ENCODE measurements at regions not wholly inside any gene's neighbourhood (a gene's known extent, or its start where the extent isn't known, plus 50 kb on each side); places are given as distances from the start of the nearest gene placed in this dataset.

DNA sequence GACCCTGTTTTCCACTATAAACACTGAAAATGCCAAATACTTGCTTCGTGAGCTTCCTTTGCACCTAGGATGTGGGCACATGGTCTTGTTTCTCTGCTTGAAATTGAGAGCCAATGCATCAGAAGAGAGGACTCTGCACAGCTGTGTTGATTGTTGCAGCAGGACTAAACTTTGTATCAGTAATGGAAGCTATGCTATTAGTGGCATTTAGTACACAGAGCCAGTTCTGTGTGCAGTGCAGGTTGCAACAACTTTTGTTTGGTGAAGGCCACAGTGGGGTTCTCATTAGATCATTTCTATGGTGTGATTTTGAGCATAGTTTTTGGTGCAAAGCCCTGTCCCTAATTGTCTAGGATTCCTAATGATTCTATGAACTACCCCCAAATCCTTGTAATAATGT is 54.4 kb upstream of the ANKRD17 start:
- POLR2A ChIA-PET, result no interaction called here
- H3K4me1 Mint-ChIP-seq (ENCODE audit: insufficient read depth, unreplicated experiment), result peaks cover 11% of the 10 kb centered on the region

DNA sequence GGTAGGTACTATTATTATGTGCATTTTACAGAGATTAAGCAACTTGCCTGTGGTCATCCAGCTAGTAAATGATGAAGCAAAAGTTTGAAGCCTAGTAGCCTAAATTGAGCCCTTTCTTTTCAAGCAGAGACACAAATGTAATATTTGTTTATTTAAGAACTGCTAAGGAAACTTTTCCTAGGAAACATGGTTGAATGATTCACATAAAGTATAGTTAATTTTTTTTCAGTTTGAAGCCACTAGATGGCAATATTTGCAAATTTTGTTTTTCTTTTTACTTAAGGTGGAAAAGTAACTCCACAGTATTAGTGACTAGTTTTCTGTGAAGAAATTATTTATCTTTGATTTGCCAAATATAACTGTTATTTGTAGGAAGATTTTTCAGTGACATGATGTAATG is 52.8 kb upstream of the ANKRD17 start:
- TF ChIP-seq, protein P1, sequence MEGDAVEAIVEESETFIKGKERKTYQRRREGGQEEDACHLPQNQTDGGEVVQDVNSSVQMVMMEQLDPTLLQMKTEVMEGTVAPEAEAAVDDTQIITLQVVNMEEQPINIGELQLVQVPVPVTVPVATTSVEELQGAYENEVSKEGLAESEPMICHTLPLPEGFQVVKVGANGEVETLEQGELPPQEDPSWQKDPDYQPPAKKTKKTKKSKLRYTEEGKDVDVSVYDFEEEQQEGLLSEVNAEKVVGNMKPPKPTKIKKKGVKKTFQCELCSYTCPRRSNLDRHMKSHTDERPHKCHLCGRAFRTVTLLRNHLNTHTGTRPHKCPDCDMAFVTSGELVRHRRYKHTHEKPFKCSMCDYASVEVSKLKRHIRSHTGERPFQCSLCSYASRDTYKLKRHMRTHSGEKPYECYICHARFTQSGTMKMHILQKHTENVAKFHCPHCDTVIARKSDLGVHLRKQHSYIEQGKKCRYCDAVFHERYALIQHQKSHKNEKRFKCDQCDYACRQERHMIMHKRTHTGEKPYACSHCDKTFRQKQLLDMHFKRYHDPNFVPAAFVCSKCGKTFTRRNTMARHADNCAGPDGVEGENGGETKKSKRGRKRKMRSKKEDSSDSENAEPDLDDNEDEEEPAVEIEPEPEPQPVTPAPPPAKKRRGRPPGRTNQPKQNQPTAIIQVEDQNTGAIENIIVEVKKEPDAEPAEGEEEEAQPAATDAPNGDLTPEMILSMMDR (IDR thresholded peaks at IDR 0.05; ENCODE audit: unreplicated experiment), result peak; percentile 31
- intact Hi-C loops (cut with micrococcal nuclease), result loop anchor here (1.0 to 10.0 kb wide), 4 partner anchors 135 to 613 kb away; no protein-coding TSS in a partner anchor
- Mint-ChIP-seq H3K27me3 (ENCODE audit: insufficient read depth, unreplicated experiment) (no peaks in the 10 kb centered on the region), H3K36me3 (ENCODE audit: insufficient read depth, unreplicated experiment) (no peaks in the 10 kb centered on the region), H3K4me3 (ENCODE audit: unreplicated experiment) (no peak overlapping the region), H3K4me1 (ENCODE audit: insufficient read depth, unreplicated experiment) (peaks cover 11% of the 10 kb centered on the region), H3K9me3 (ENCODE audit: unreplicated experiment) (no peaks in the 10 kb centered on the region), H3K27ac (ENCODE audit: low read depth, unreplicated experiment) (no peak overlapping the region)
- ChIA-PET CTCF (interaction anchor here (0.6 to 6.9 kb wide), 18 partner anchors 9 to 553 kb away, joined by 3 to 51 read pairs (median 4); no protein-coding TSS in a partner anchor), POLR2A (interaction anchor here (0.7 to 0.9 kb wide), 2 partner anchors 137 to 560 kb away, joined by 3 read pairs; no protein-coding TSS in a partner anchor)
- peak; percentile 26 for DNase-seq (ENCODE audit: unreplicated experiment)
- BruUV-seq (replicated peaks), result no TSS peak

More for the DNA sequence above, 54.4 kb upstream of the ANKRD17 start:
- BruUV-seq (replicated peaks), result no TSS peak
- intact Hi-C loops (cut with micrococcal nuclease), result loop anchor here (10.0 kb wide), 2 partner anchors 262 to 612 kb away; no protein-coding TSS in a partner anchor
- CTCF ChIA-PET, result interaction anchor here (0.6 to 6.9 kb wide), 13 partner anchors 13 to 584 kb away, joined by 3 to 51 read pairs (median 5); no protein-coding TSS in a partner anchor
- Mint-ChIP-seq H3K27ac (ENCODE audit: low read depth, unreplicated experiment) (no peak overlapping the region), H3K36me3 (ENCODE audit: insufficient read depth, unreplicated experiment) (no peaks in the 10 kb centered on the region), H3K9me3 (ENCODE audit: unreplicated experiment) (no peaks in the 10 kb centered on the region), H3K27me3 (ENCODE audit: insufficient read depth, unreplicated experiment) (no peaks in the 10 kb centered on the region), H3K4me3 (ENCODE audit: unreplicated experiment) (no peak overlapping the region)
- TF ChIP-seq, protein P1 (IDR thresholded peaks at IDR 0.05; ENCODE audit: unreplicated experiment), result no peak
- no peak for DNase-seq (ENCODE audit: unreplicated experiment)

DNA sequence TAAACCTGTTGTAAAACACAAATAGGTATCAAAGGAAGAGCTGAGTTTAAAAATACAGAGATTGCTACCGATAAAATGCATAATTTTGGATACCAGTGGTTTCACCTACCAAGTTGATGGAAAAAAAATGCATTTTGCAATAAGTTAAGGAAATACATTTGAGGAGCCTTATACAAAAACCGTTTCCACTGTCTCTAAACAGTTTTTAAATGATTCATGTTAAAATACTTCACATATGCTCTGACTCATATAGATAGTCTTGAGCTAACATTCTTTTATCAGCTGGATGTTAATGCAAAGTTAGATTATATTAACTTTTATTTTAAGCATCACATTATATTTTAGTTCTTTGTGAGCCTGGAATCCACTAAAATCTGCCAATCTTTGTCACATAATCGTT is 50.6 kb upstream of the ANKRD17 start:
- POLR2A ChIA-PET, result interaction anchor here (0.8 to 1.5 kb wide), 4 partner anchors 41 to 848 kb away, joined by 3 to 5 read pairs (median 3); partner anchors contain the start of gene ANKRD17
- CTCF ChIA-PET, result interaction anchor here (0.6 to 1.9 kb wide), 12 partner anchors 14 to 421 kb away, joined by 3 to 11 read pairs (median 4); partner anchors contain the start of gene ANKRD17
- intact Hi-C loops (cut with micrococcal nuclease), result loop anchor here (2.0 kb wide), 1 partner anchor 50 kb away; the partner anchor contains the start of gene ANKRD17
- H3K9me3 Mint-ChIP-seq (ENCODE audit: unreplicated experiment), result no peaks in the 10 kb centered on the region
- TF ChIP-seq, protein P1 (IDR thresholded peaks at IDR 0.05; ENCODE audit: unreplicated experiment), result no peak
- DNase-seq (ENCODE audit: unreplicated experiment), result peak; percentile 1
- no peaks in the 10 kb centered on the region for H3K27me3 Mint-ChIP-seq (ENCODE audit: insufficient read depth, unreplicated experiment)
- no peak overlapping the region for H3K27ac Mint-ChIP-seq (ENCODE audit: low read depth, unreplicated experiment)
- no peaks in the 10 kb centered on the region for H3K36me3 Mint-ChIP-seq (ENCODE audit: insufficient read depth, unreplicated experiment)
- H3K4me3 Mint-ChIP-seq (ENCODE audit: unreplicated experiment), result no peak overlapping the region
- no TSS peak for BruUV-seq (replicated peaks)
- H3K4me1 Mint-ChIP-seq (ENCODE audit: insufficient read depth, unreplicated experiment), result peaks cover 11% of the 10 kb centered on the region
